MCF 10A (cell line): ENCODE measurements at regions not wholly inside any gene's neighbourhood (a gene's known extent, or its start where the extent isn't known, plus 50 kb on each side); places are given as distances from the start of the nearest gene placed in this dataset.

Experiments used
- BruUV-seq: library from RNA; stranded (reverse); fragments of 400-500 nt; replicated peaks from 2 replicates; lab custom pipeline; 2021; lab: Mats Ljungman, UMichigan
- CTCF ChIA-PET: fragments of 300-600 bp; sonication (Branson Sonifier 250); formaldehyde crosslinking; extraction: SDS; loops from one replicate; lab custom pipeline; 2021; ENCODE audit warnings: antibody characterized with exemption, inconsistent platforms; lab: Yijun Ruan, JAX
- POLR2A ChIA-PET: fragments of 300-600, 350-650 bp; sonication (Branson Sonifier 250); formaldehyde crosslinking; extraction: SDS; loops from one replicate; lab custom pipeline; 2020; ENCODE audit warnings: antibody characterized with exemption, inconsistent platforms; lab: Yijun Ruan, JAX
- DNase-seq: peaks from one replicate; pipeline ENCODE4 v3.0.0-alpha.2; 2018; ENCODE audit not compliant: unreplicated experiment
- H3K27ac Mint-ChIP-seq: one replicate; pipeline ENCODE4 v1.8.0; 2022; ENCODE audit warnings: mild to moderate bottlenecking, low read depth, mixed read lengths; ENCODE audit not compliant: unreplicated experiment
- H3K27me3 Mint-ChIP-seq: one replicate; pipeline ENCODE4 v1.8.0; 2022; ENCODE audit warnings: mixed read lengths; ENCODE audit not compliant: insufficient read depth, unreplicated experiment
- H3K36me3 Mint-ChIP-seq: one replicate; pipeline ENCODE4 v1.8.0; 2022; ENCODE audit warnings: mild to moderate bottlenecking, moderate library complexity, mixed read lengths; ENCODE audit not compliant: insufficient read depth, unreplicated experiment
- H3K4me1 Mint-ChIP-seq: one replicate; pipeline ENCODE4 v1.8.0; 2022; ENCODE audit warnings: mixed read lengths; ENCODE audit not compliant: insufficient read depth, unreplicated experiment
- H3K4me3 Mint-ChIP-seq: one replicate; pipeline ENCODE4 v1.8.0; 2022; ENCODE audit warnings: mild to moderate bottlenecking, moderate library complexity, mixed read lengths; ENCODE audit not compliant: unreplicated experiment
- H3K9me3 Mint-ChIP-seq: one replicate; pipeline ENCODE4 v1.8.0; 2022; ENCODE audit warnings: mixed read lengths; ENCODE audit not compliant: unreplicated experiment
- intact Hi-C: fragments of 100-400 bp; cut with micrococcal nuclease; formaldehyde crosslinking; loops from 2 replicates; pipeline ENCODE4 v1.14.1; 2022
- TF ChIP-seq, protein P1 (sequence below): fragments of 200-600 bp; IDR thresholded peaks from one replicate; pipeline ENCODE4 v1.8.0; 2022; ENCODE audit warnings: antibody characterized with exemption, mild to moderate bottlenecking; ENCODE audit not compliant: unreplicated experiment

- peaks cover 7% of the 10 kb centered on the region for H3K4me1 Mint-ChIP-seq
- no peaks in the 10 kb centered on the region for H3K9me3 Mint-ChIP-seq
- CTCF ChIA-PET, result interaction anchor here (1.6 to 2.8 kb wide), 2 partner anchors 270 to 551 kb away, joined by 3 to 18 read pairs; no protein-coding TSS in a partner anchor
- H3K27me3 Mint-ChIP-seq, result peaks cover 8% of the 10 kb centered on the region
- TF ChIP-seq, protein P1, sequence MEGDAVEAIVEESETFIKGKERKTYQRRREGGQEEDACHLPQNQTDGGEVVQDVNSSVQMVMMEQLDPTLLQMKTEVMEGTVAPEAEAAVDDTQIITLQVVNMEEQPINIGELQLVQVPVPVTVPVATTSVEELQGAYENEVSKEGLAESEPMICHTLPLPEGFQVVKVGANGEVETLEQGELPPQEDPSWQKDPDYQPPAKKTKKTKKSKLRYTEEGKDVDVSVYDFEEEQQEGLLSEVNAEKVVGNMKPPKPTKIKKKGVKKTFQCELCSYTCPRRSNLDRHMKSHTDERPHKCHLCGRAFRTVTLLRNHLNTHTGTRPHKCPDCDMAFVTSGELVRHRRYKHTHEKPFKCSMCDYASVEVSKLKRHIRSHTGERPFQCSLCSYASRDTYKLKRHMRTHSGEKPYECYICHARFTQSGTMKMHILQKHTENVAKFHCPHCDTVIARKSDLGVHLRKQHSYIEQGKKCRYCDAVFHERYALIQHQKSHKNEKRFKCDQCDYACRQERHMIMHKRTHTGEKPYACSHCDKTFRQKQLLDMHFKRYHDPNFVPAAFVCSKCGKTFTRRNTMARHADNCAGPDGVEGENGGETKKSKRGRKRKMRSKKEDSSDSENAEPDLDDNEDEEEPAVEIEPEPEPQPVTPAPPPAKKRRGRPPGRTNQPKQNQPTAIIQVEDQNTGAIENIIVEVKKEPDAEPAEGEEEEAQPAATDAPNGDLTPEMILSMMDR, result no peak
- no peak overlapping the region for H3K27ac Mint-ChIP-seq
- no peak overlapping the region for H3K4me3 Mint-ChIP-seq
- no peaks in the 10 kb centered on the region for H3K36me3 Mint-ChIP-seq
- intact Hi-C loops, result no loop called here
- no peak for DNase-seq
- BruUV-seq, result no TSS peak
- POLR2A ChIA-PET, result no interaction called here
Measured at GRCh38 chr3:185988816-185989175, 51.0 kb upstream of the TRA2B start.

GRCh38 chr3:185988080-185988815, 50.4 kb upstream of the TRA2B start:
- POLR2A ChIA-PET, result no interaction called here

More at GRCh38 chr3:185988080-185988815, 50.4 kb upstream of the TRA2B start:
- H3K27ac Mint-ChIP-seq, result no peak overlapping the region
- no peak for DNase-seq
- no TSS peak for BruUV-seq
- CTCF ChIA-PET, result interaction anchor here (1.1 to 2.8 kb wide), 3 partner anchors 45 to 552 kb away, joined by 3 to 18 read pairs (median 3); no protein-coding TSS in a partner anchor
- no peaks in the 10 kb centered on the region for H3K9me3 Mint-ChIP-seq
- peaks cover 3% of the 10 kb centered on the region for H3K27me3 Mint-ChIP-seq
- TF ChIP-seq, protein P1, result no peak
- intact Hi-C loops, result no loop called here
- H3K36me3 Mint-ChIP-seq, result no peaks in the 10 kb centered on the region
- no peak overlapping the region for H3K4me3 Mint-ChIP-seq
- peaks cover 11% of the 10 kb centered on the region for H3K4me1 Mint-ChIP-seq
